Duodenal mucosa (tissue), 2 donors: ENCODE measurements at regions not wholly inside any gene's neighbourhood (a gene's known extent, or its start where the extent isn't known, plus 50 kb on each side); places are given as distances from the start of the nearest gene placed in this dataset.

Source experiments
- H3K27ac ChIP-seq: one replicate; pipeline ENCODE4 v1.7.0; 2013; ENCODE audit warnings: low read depth, low read length
- H3K27me3 ChIP-seq, 2 donors: one replicate each; pipeline ENCODE4 v1.7.0; 2013; ENCODE audit warnings: low read length in 2 of 2, control low read depth in 1 of 2; ENCODE audit not compliant: insufficient read depth in 2 of 2, control insufficient read depth in 1 of 2
- H3K36me3 ChIP-seq, 2 donors: one replicate each; pipeline ENCODE4 v1.7.0; 2013; ENCODE audit warnings: low read length in 2 of 2, control low read depth in 1 of 2; ENCODE audit not compliant: insufficient read depth in 2 of 2, control insufficient read depth in 1 of 2
- H3K4me1 ChIP-seq, 2 donors: one replicate each; pipeline ENCODE4 v1.7.0; 2013; ENCODE audit warnings: low read length in 2 of 2, control low read depth in 1 of 2; ENCODE audit not compliant: insufficient read depth in 2 of 2, control insufficient read depth in 1 of 2
- H3K4me3 ChIP-seq, 2 donors: one replicate each; pipeline ENCODE4 v1.7.0; 2013; ENCODE audit warnings: low read length in 2 of 2, low read depth in 1 of 2
- H3K9ac ChIP-seq, 2 donors: one replicate each; pipeline ENCODE4 v1.7.0; 2013; ENCODE audit warnings: low read length in 2 of 2, low read depth in 1 of 2
- H3K9me3 ChIP-seq, 2 donors: one replicate each; pipeline ENCODE4 v1.7.0; 2013; ENCODE audit warnings: low read length in 2 of 2, control low read depth in 1 of 2; ENCODE audit not compliant: control insufficient read depth in 1 of 2

GRCh38 chr12:29070309-29070708 lies 78.8 kb upstream of the FAR2 start:
- Histone ChIP-seq H3K4me3 (no peak overlapping the region), H3K9ac (no peak overlapping the region), H3K9me3 (no peaks in the 10 kb centered on the region), H3K27me3 (no peaks in the 10 kb centered on the region), H3K27ac (no peak overlapping the region), H3K4me1 (no peaks in the 10 kb centered on the region), H3K36me3 (no peaks in the 10 kb centered on the region)

GRCh38 chr12:29071099-29071498 lies 78.0 kb upstream of the FAR2 start:
- H3K4me1 ChIP-seq, result no peaks in the 10 kb centered on the region
- H3K27ac ChIP-seq, result no peak overlapping the region
- no peak overlapping the region for H3K9ac ChIP-seq
- no peaks in the 10 kb centered on the region for H3K9me3 ChIP-seq
- no peaks in the 10 kb centered on the region for H3K27me3 ChIP-seq
- no peaks in the 10 kb centered on the region for H3K36me3 ChIP-seq
- no peak overlapping the region for H3K4me3 ChIP-seq

GRCh38 chr12:29072631-29073030 lies 76.4 kb upstream of the FAR2 start:
- Histone ChIP-seq H3K36me3 (no peaks in the 10 kb centered on the region), H3K9ac (no peak overlapping the region), H3K27ac (no peak overlapping the region), H3K9me3 (no peaks in the 10 kb centered on the region), H3K4me1 (no peaks in the 10 kb centered on the region), H3K4me3 (no peak overlapping the region), H3K27me3 (no peaks in the 10 kb centered on the region)

- H3K36me3 ChIP-seq, result no peaks in the 10 kb centered on the region
Observed at GRCh38 chr12:29073631-29074239, 75.3 kb upstream of the FAR2 start.

GRCh38 chr12:29081101-29081500 lies 68.0 kb upstream of the FAR2 start:
- Histone ChIP-seq H3K27ac (no peak overlapping the region), H3K9me3 (no peaks in the 10 kb centered on the region), H3K4me3 (no peak overlapping the region), H3K9ac (no peak overlapping the region), H3K27me3 (no peaks in the 10 kb centered on the region), H3K36me3 (no peaks in the 10 kb centered on the region), H3K4me1 (no peaks in the 10 kb centered on the region)

More at GRCh38 chr12:29073631-29074239, 75.3 kb upstream of the FAR2 start:
- H3K9me3 ChIP-seq, result no peaks in the 10 kb centered on the region
- H3K27ac ChIP-seq, result no peak overlapping the region
- no peaks in the 10 kb centered on the region for H3K4me1 ChIP-seq
- H3K27me3 ChIP-seq, result no peaks in the 10 kb centered on the region
- no peak overlapping the region for H3K4me3 ChIP-seq
- H3K9ac ChIP-seq, result no peak overlapping the region

- Histone ChIP-seq H3K9ac (no peak overlapping the region), H3K27ac (no peak overlapping the region), H3K27me3 (no peaks in the 10 kb centered on the region), H3K9me3 (no peaks in the 10 kb centered on the region), H3K36me3 (no peaks in the 10 kb centered on the region), H3K4me3 (no peak overlapping the region), H3K4me1 (no peaks in the 10 kb centered on the region)
Observed at GRCh38 chr12:29082522-29082921, 66.6 kb upstream of the FAR2 start.

- Histone ChIP-seq H3K4me3 (no peak overlapping the region), H3K27ac (no peak overlapping the region), H3K27me3 (no peaks in the 10 kb centered on the region), H3K9ac (no peak overlapping the region), H3K4me1 (no peaks in the 10 kb centered on the region), H3K36me3 (no peaks in the 10 kb centered on the region), H3K9me3 (peaks cover 0 to 4% of the 10 kb centered on the region in 2 donors)
Observed at GRCh38 chr12:29086325-29087271, 62.5 kb upstream of the FAR2 start.

- H3K4me1 ChIP-seq, result no peaks in the 10 kb centered on the region
- H3K4me3 ChIP-seq, result no peak overlapping the region
- H3K36me3 ChIP-seq, result no peaks in the 10 kb centered on the region
- H3K27ac ChIP-seq, result no peak overlapping the region
- H3K27me3 ChIP-seq, result no peaks in the 10 kb centered on the region
- no peak overlapping the region for H3K9ac ChIP-seq
- peaks cover 0 to 11% of the 10 kb centered on the region in 2 donors for H3K9me3 ChIP-seq
Observed at GRCh38 chr12:29088611-29089219, 60.4 kb upstream of the FAR2 start.
